ENCODE measurements at regions not wholly inside any gene's neighbourhood (a gene's known extent, or its start where the extent isn't known, plus 50 kb on each side); places are given as distances from the start of the nearest gene placed in this dataset.
"Not testable (repeated sequence)": the region's sequence is repeated elsewhere in the genome, so short reads cannot be mapped to it uniquely, and the experiment has no call there.

- DNase-seq: no peak
Observed at GRCh38 chr13:90591927-90592268, 755.6 kb upstream of the MIR17HG start.

DNA sequence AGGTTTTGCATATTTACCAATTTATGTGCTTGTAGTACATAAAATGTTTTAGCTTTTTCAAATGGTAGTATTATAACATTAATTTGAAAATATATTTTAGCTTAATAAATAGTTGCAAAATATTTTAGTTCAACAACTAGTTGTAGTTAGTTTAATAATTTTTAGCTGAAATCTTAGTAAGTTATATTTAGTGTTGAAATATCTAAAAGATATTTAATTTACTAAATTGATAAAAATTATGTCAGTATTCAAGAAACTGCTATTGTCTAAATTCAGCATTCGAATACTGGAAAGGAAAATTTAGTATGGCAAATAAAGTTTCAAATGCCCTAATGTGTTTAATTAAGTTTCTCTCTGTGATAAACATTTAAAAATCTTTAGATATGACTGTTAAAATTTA is 754.5 kb upstream of the MIR17HG start:
- DNase-seq: no peak

- no peak for DNase-seq
Observed at GRCh38 chr13:90594681-90595080, 752.8 kb upstream of the MIR17HG start.

GRCh38 chr13:90605664-90606063 is 741.8 kb upstream of the MIR17HG start:
- no peak for DNase-seq

DNA sequence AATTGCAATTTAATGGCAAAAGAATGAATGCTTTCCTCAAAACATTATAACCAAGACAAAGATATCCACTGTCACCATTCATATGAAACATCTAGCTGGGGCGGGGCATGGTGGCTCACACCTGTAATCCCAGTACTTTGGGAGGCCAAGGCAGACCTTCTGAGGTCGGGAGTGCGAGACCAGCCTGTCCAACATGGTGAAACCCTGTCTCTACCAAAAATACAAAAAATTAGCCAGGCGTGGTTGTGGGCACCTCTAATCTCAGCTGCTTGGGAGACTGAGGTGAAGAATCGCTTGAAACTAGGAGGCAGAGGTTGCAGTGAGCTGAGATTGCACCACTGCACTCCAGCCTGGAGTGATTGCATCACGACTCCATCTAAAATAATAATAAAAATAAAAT is 740.6 kb upstream of the MIR17HG start:
- not testable (repeated sequence) for DNase-seq

DNA sequence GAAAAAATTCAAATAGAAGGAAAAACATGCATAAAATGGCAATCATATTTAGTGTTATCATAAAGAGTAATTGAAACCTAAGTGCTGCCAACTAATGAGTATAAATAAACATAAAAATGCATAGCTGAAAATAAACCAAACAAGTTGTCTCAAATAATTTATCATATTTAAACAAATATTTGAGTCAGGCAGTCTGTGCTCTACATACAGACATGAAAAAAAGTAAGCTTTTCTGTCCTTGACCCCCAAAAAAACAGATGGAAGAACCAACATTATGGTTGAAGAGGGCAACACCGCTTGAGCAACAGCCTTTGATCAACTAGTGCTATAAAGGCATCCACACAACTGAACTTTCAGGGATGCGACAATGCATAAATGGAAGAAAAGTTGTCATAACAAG is 735.1 kb upstream of the MIR17HG start:
- DNase-seq: no peak

GRCh38 chr13:90613076-90613795 is 734.3 kb upstream of the MIR17HG start:
- DNase-seq: no peak

DNA sequence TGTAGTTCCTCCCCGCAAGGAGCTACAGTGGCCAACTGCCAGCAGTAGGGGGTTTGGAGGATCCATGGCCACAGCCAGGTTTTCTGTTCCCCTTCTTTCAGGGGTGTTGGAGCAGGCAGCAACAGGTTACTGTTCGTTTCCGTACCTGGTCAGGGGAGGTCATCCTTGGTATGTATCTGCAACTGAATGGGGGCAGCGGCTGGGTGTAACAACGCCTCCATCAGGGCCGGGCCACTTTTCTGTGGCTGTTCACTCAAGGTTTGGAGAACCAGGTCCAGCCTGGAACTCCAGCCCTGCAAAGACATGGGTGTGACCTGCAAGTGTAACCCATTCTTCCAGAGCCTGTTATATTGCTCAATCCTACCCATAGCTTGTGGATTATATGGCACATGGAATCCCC is 732.3 kb upstream of the MIR17HG start:
- no peak for DNase-seq

DNA sequence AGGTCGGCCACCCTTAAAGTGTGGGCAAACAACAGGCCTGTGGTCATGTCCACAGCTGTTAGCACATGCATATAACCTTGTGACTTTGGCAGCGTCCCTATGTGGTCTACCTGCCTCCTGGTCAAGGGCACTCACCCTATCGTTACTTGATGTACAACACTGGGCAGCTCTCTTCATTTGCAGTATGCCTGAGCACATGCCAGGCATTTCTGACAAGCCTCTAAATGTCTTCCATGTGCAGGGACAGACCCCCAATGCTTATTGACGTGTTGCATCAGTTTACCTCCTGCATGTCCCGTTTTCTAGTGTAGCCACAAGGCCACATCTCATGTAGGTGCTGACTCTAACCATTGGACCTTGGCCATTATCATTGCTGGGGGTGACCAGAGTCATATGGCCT is 731.7 kb upstream of the MIR17HG start:
- DNase-seq: no peak

GRCh38 chr13:90618133-90618532 is 729.4 kb upstream of the MIR17HG start:
- no peak for DNase-seq

DNA sequence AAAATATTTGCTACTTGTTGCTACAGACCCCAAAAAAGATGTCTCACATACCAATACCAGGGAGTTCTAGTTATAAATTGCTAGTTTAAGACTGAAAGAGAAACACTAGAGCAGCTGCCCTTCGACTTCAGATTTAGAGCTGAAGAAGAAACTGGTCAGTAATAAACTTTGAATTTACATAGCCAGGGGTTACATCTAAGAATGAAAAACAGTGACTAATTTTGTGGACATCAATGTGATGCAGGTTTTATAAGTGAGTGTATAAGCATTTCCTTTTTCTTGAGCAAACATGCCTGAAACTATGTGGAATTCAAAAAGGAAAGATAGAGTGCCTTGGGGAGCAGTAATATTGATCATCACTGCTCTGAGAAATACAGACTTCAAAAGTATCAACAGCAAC is 724.9 kb upstream of the MIR17HG start:
- DNase-seq: no peak

GRCh38 chr13:90623318-90624011 is 724.0 kb upstream of the MIR17HG start:
- DNase-seq: no peak

DNA sequence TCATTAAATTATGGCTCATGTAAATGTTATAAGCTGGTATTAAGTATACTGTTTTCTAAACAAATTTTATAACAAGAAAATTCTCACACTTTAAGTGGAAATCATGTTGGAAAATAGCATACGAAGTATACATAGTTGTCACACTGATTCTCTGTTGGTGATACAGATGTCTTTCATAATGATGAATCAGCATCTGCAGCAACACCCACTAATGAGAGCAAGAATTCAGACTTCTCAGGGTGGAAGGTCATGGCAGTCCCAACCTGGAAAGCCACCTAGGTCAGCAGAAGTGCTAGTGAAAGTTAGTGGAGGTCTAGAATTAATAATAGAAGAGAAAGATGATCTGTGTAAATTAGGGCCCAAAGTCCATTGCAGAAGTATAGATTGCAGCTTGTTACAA is 719.7 kb upstream of the MIR17HG start:
- DNase-seq: no peak

- DNase-seq: no peak
Observed at GRCh38 chr13:90628471-90628870, 719.0 kb upstream of the MIR17HG start.

- no peak for DNase-seq
Observed at GRCh38 chr13:90630716-90631115, 716.8 kb upstream of the MIR17HG start.

GRCh38 chr13:90632184-90632583 is 715.3 kb upstream of the MIR17HG start:
- DNase-seq: no peak

GRCh38 chr13:90633849-90634248 is 713.6 kb upstream of the MIR17HG start:
- DNase-seq: no peak

DNA sequence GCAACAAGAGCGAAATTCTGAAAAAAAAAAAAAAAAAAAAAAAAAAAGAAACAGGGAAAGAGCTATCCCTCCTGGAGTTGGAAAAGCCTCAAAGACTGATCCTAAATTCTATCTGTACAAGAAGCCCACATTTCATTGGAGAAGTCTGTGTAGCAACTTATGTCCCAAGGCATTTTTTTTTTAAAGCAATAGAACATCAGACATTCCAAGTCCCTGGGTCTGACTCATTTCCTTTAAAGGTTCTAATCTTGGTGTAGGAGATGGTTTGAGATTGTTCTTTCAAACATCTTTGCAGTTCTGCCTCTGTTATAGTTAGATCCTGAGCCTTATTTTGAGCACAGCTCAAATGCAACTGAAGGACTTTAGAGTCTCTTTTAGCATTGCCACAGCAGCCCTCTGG is 706.5 kb upstream of the MIR17HG start:
- DNase-seq: no peak

DNA sequence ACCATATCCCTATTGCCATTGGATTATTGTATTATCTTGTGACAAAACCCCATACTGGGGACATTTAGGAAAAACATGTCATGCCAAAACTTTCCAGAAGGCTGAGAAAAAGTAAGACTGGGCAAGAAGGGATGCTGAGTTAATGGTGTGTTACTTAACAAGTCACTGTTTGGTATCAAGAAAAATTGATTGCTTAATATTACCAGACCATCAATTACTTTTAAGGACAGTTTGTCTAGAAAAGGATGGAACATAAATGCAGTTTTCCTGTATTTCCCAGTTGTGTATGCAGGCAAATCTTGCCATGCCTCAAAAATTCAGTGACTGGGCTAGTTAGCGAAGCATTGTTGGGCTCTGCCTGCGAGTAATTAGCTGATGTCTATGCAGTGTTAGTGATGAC is 705.6 kb upstream of the MIR17HG start:
- DNase-seq: no peak

GRCh38 chr13:90645582-90645981 is 701.9 kb upstream of the MIR17HG start:
- no peak for DNase-seq

GRCh38 chr13:90648497-90648896 is 699.0 kb upstream of the MIR17HG start:
- DNase-seq: no peak

GRCh38 chr13:90652036-90652435 is 695.5 kb upstream of the MIR17HG start:
- no peak for DNase-seq

DNA sequence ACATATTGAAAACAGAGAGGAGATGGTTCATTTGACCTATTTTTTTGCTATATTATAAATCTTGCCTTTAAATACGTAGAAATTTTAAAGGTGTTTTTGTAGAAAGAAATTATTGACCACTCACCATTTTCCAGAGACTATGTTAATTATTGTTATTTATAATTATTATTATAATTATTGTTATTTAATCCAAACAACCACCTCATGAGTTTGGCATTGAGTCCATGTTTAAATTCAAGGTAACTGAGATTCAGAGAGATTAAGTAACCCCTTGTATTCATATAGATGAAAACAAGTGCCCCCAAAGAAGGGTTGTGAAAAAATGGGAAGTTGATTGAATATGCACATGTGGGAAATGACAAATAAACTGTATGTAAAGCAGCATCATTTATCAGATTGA is 692.5 kb upstream of the MIR17HG start:
- no peak for DNase-seq

- not testable (repeated sequence) for DNase-seq
Observed at GRCh38 chr13:90664200-90664599, 683.3 kb upstream of the MIR17HG start.

DNA sequence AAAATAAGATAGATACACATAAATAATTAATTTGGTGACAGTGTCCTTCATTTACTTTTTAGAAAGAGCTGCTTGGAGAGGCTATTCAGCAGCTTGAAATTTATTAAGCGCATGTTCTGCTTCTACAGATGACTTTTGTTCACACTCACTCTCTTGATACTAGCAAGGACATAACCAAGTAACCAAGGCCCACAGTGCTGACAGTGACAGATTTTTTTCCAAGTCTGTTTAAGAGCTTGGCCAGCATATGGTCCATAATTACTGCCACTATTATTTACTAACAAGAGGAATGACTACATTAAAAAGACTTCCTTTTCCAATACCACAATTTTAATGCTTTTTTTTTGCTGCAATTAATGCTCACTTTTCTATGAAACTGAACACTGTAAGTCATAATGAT is 673.7 kb upstream of the MIR17HG start:
- no peak for DNase-seq

Measured in stimulated activated naive CD4-positive, alpha-beta T cell (primary cell).